Sigmoid colon (tissue), 6 donors: ENCODE measurements at regions not wholly inside any gene's neighbourhood (a gene's known extent, or its start where the extent isn't known, plus 50 kb on each side); places are given as distances from the start of the nearest gene placed in this dataset.

Source experiments
- DNase-seq: peaks from one replicate; pipeline ENCODE4 v3.0.0-alpha.2; 2019
- H3K27ac ChIP-seq, 4 donors: fragments of 200-600 bp; sonication (generic); one replicate each; pipeline ENCODE4 v1.5.1; 2016 to 2019; ENCODE audit warnings: mild to moderate bottlenecking in 1 of 4
- H3K27me3 ChIP-seq, 3 donors: fragments of 200-600 bp; sonication (generic); one replicate each; pipeline ENCODE4 v1.5.1; 2019; ENCODE audit warnings: mild to moderate bottlenecking in 1 of 3
- H3K36me3 ChIP-seq, 4 donors: fragments of 200-600 bp; sonication (generic); one replicate each; pipeline ENCODE4 v1.5.1; 2016 to 2019
- H3K4me1 ChIP-seq, 4 donors: fragments of 200-600 bp; sonication (generic); one replicate each; pipeline ENCODE4 v1.5.1; 2017 to 2019
- H3K4me3 ChIP-seq, 4 donors: fragments of 200-600 bp; sonication (generic); one replicate each; pipeline ENCODE4 v1.5.1; 2017 to 2019; ENCODE audit warnings: mild to moderate bottlenecking in 2 of 4, moderate library complexity in 1 of 4
- H3K9me3 ChIP-seq, 4 donors: fragments of 200-600 bp in 3 of 4; sonication (generic) in 3 of 4; one replicate each; pipeline versions ENCODE4 v1.5.1 to v1.6.1; 2013 to 2019
- EP300 ChIP-seq, 4 donors: sonication (generic); formaldehyde crosslinking; IDR thresholded peaks; one replicate each; pipeline ENCODE4 v1.6.1; 2017; ENCODE audit warnings: antibody characterized with exemption in 4 of 4
- POLR2A ChIP-seq, 2 donors: fragments of 450-650 bp; IDR thresholded peaks; one replicate each; pipeline ENCODE4 v1.6.1; 2016; ENCODE audit warnings: antibody characterized with exemption in 2 of 2, mild to moderate bottlenecking in 2 of 2, moderate library complexity in 2 of 2
- POLR2AphosphoS5 ChIP-seq, 4 donors: sonication (generic); formaldehyde crosslinking; IDR thresholded peaks; one replicate each; pipeline ENCODE4 v1.6.1; 2017; ENCODE audit warnings: antibody characterized with exemption in 4 of 4
- WGBS, 2 donors: extraction: QIAGEN DNeasy Blood & Tissue Kit; methylation state at CpG; one replicate each; pipeline ENCODE4 v1.1.7; 2013; 5-methylcytosine and 5-hydroxymethylcytosine counted together
- intact Hi-C: fragments of 100-400 bp; cut with DNase I; formaldehyde crosslinking; loops from one replicate; pipeline ENCODE4 v1.15.1; 2023
- TF ChIP-seq, protein P1 (sequence below), 4 experiments: fragments of 450-650 bp in 3 of 4; fragments of 200-600 bp in 1 of 4; IDR thresholded peaks; one replicate each; pipeline ENCODE4 v1.5.1; 2016 to 2019; ENCODE audit warnings: antibody characterized with exemption in 4 of 4, mild to moderate bottlenecking in 3 of 4, moderate library complexity in 2 of 4
- donor health status: healthy with polysubstance abuse.
- donor health status: healthy.

DNA sequence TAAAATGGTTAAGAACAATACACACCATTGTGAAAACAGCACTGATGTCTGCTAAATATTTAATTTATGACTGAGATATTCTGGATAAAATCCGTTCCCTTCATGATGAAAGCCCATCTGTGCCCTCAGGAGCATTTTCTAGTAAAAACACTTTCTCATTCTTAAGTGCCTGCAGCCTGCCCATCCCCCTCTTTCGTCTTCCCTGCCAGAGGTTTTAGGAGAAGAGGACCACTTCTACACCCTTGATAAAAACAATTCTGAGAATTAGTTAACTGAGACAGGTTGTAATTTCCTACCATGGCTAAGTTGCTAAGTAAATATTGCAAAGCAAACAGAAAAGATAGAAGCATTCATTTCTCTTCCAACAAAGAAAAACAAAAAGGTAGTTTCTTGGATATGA, 272.6 kb downstream of the ATPSCKMT start:
- intact Hi-C loops, result no loop called here
- no peak overlapping the region for H3K4me3 ChIP-seq
- TF ChIP-seq EP300 (IDR thresholded peaks at IDR 0.05), result no peak
- TF ChIP-seq POLR2A (IDR thresholded peaks at IDR 0.05), result no peak
- no peak for TF ChIP-seq POLR2AphosphoS5 (IDR thresholded peaks at IDR 0.05)
- TF ChIP-seq, protein P1, sequence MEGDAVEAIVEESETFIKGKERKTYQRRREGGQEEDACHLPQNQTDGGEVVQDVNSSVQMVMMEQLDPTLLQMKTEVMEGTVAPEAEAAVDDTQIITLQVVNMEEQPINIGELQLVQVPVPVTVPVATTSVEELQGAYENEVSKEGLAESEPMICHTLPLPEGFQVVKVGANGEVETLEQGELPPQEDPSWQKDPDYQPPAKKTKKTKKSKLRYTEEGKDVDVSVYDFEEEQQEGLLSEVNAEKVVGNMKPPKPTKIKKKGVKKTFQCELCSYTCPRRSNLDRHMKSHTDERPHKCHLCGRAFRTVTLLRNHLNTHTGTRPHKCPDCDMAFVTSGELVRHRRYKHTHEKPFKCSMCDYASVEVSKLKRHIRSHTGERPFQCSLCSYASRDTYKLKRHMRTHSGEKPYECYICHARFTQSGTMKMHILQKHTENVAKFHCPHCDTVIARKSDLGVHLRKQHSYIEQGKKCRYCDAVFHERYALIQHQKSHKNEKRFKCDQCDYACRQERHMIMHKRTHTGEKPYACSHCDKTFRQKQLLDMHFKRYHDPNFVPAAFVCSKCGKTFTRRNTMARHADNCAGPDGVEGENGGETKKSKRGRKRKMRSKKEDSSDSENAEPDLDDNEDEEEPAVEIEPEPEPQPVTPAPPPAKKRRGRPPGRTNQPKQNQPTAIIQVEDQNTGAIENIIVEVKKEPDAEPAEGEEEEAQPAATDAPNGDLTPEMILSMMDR (IDR thresholded peaks at IDR 0.05), result no peak

GRCh38 chr5:9976621-9977020, 273.1 kb downstream of the ATPSCKMT start:
- no peaks in the 10 kb centered on the region for H3K36me3 ChIP-seq
- DNase-seq, result no peak
- H3K27me3 ChIP-seq, result no peaks in the 10 kb centered on the region
- TF ChIP-seq POLR2A (IDR thresholded peaks at IDR 0.05) (no peak), EP300 (IDR thresholded peaks at IDR 0.05) (no peak), POLR2AphosphoS5 (IDR thresholded peaks at IDR 0.05) (no peak)
- TF ChIP-seq, protein P1 (IDR thresholded peaks at IDR 0.05), result no peak
- WGBS, 2 donors, result 70 to 75% methylated on average over 3 of the region's 3 CpGs
- intact Hi-C loops, result no loop called here
- no peak overlapping the region for H3K27ac ChIP-seq
- no peaks in the 10 kb centered on the region for H3K4me1 ChIP-seq
- no peaks in the 10 kb centered on the region for H3K9me3 ChIP-seq
- no peak overlapping the region for H3K4me3 ChIP-seq

More for the DNA sequence above, 272.6 kb downstream of the ATPSCKMT start:
- H3K9me3 ChIP-seq, result no peaks in the 10 kb centered on the region
- H3K27ac ChIP-seq, result no peak overlapping the region
- no peaks in the 10 kb centered on the region for H3K4me1 ChIP-seq
- no peak for DNase-seq
- no peaks in the 10 kb centered on the region for H3K36me3 ChIP-seq
- H3K27me3 ChIP-seq, result no peaks in the 10 kb centered on the region
- 28 to 39% methylated on average over 2 of the region's 2 CpGs for WGBS, 2 donors

DNA sequence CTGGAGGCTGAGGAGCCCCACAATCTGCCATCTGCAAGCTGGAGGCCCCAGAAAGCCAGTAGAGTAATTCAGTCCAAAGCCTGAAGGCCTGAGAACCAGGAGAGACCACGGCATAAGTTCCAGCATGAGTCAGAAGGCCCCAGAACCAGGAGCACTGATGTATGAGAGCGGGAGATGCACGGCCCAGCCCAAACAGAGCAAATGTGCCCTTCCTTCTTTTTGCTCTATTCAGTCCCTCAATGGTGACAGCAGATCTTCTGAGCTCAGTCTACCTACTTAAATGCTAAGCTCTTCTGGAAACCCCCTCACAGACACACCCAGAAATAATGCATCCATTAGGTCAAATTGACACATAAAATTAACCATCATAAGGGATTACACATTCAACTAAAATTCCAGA, 277.6 kb downstream of the ATPSCKMT start:
- H3K27me3 ChIP-seq, result no peaks in the 10 kb centered on the region
- no peak overlapping the region for H3K4me3 ChIP-seq

GRCh38 chr5:9971301-9971700, 278.4 kb downstream of the ATPSCKMT start:
- Histone ChIP-seq H3K4me3 (no peak overlapping the region), H3K36me3 (no peaks in the 10 kb centered on the region), H3K4me1 (no peaks in the 10 kb centered on the region), H3K9me3 (peaks cover 0 to 2% (median 0%) of the 10 kb centered on the region in 4 donors), H3K27ac (no peak overlapping the region), H3K27me3 (no peaks in the 10 kb centered on the region)
- DNase-seq, result no peak
- WGBS, 2 donors, result 71 to 83% methylated on average over 6 of the region's 6 CpGs
- TF ChIP-seq POLR2A (IDR thresholded peaks at IDR 0.05) (no peak), POLR2AphosphoS5 (IDR thresholded peaks at IDR 0.05) (no peak), EP300 (IDR thresholded peaks at IDR 0.05) (no peak)
- TF ChIP-seq, protein P1 (IDR thresholded peaks at IDR 0.05), result no peak
- intact Hi-C loops, result no loop called here

More for the DNA sequence above, 277.6 kb downstream of the ATPSCKMT start:
- TF ChIP-seq, protein P1 (IDR thresholded peaks at IDR 0.05), result no peak
- TF ChIP-seq EP300 (IDR thresholded peaks at IDR 0.05), result no peak
- TF ChIP-seq POLR2AphosphoS5 (IDR thresholded peaks at IDR 0.05), result no peak
- no peak for TF ChIP-seq POLR2A (IDR thresholded peaks at IDR 0.05)
- DNase-seq, result no peak
- Histone ChIP-seq H3K4me1 (no peaks in the 10 kb centered on the region), H3K36me3 (no peaks in the 10 kb centered on the region), H3K9me3 (peaks cover 0 to 2% (median 0%) of the 10 kb centered on the region in 4 donors), H3K27ac (no peak overlapping the region)
- intact Hi-C loops, result no loop called here
- WGBS, 2 donors, result 82 to 86% methylated on average over 3 of the region's 3 CpGs

- TF ChIP-seq POLR2A (IDR thresholded peaks at IDR 0.05) (no peak), EP300 (IDR thresholded peaks at IDR 0.05) (no peak), POLR2AphosphoS5 (IDR thresholded peaks at IDR 0.05) (no peak)
- TF ChIP-seq, protein P1 (IDR thresholded peaks at IDR 0.05), result no peak
- Histone ChIP-seq H3K27me3 (no peaks in the 10 kb centered on the region), H3K36me3 (no peaks in the 10 kb centered on the region), H3K9me3 (no peaks in the 10 kb centered on the region), H3K4me1 (no peaks in the 10 kb centered on the region), H3K4me3 (no peak overlapping the region), H3K27ac (no peak overlapping the region)
- DNase-seq, result no peak
- 45 to 70% methylated on average over 5 of the region's 5 CpGs for WGBS, 2 donors
- intact Hi-C loops, result no loop called here
These were observed 290.8 kb downstream of the ATPSCKMT start for GRCh38 chr5:9958914-9959313.
